HG03066 (cell line): ENCODE measurements at regions not wholly inside any gene's neighbourhood (a gene's known extent, or its start where the extent isn't known, plus 50 kb on each side); places are given as distances from the start of the nearest gene placed in this dataset.
"Not testable (repeated sequence)": the region's sequence is repeated elsewhere in the genome, so short reads cannot be mapped to it uniquely, and the experiment has no call there.

Experiments used
- ATAC-seq: cut with Tn5 transposase; IDR thresholded peaks from one replicate; pipeline ENCODE4 v1.9.1; 2021; ENCODE audit warnings: low read depth; ENCODE audit not compliant: unreplicated experiment

GRCh38 chr4:26163425-26164362 is 157.1 kb upstream of the RBPJ start:
- no peak for ATAC-seq

GRCh38 chr4:26171501-26171900 is 149.3 kb upstream of the RBPJ start:
- ATAC-seq: no peak

GRCh38 chr4:26171941-26172340 is 148.9 kb upstream of the RBPJ start:
- no peak for ATAC-seq

- ATAC-seq: no peak
These were observed 147.2 kb upstream of the RBPJ start for GRCh38 chr4:26173619-26174018.

- ATAC-seq: no peak
These were observed 146.8 kb upstream of the RBPJ start for GRCh38 chr4:26174027-26174426.

GRCh38 chr4:26175006-26175786 is 145.6 kb upstream of the RBPJ start:
- ATAC-seq: no peak

GRCh38 chr4:26175905-26176470 is 144.8 kb upstream of the RBPJ start:
- ATAC-seq: no peak

- ATAC-seq: no peak
These were observed 144.1 kb upstream of the RBPJ start for GRCh38 chr4:26176598-26177149.

GRCh38 chr4:26178854-26179253 is 142.0 kb upstream of the RBPJ start:
- ATAC-seq: no peak

GRCh38 chr4:26179316-26179760 is 141.5 kb upstream of the RBPJ start:
- ATAC-seq: peak; percentile 73

- ATAC-seq: no peak
These were observed 139.2 kb upstream of the RBPJ start for GRCh38 chr4:26181616-26182015.

GRCh38 chr4:26183017-26183416 is 137.8 kb upstream of the RBPJ start:
- ATAC-seq: no peak

GRCh38 chr4:26185436-26185835 is 135.4 kb upstream of the RBPJ start:
- no peak for ATAC-seq

- no peak for ATAC-seq
These were observed 129.5 kb upstream of the RBPJ start for GRCh38 chr4:26191353-26191752.

GRCh38 chr4:26192899-26193869 is 127.6 kb upstream of the RBPJ start:
- peak; percentile 36 for ATAC-seq

GRCh38 chr4:26194764-26195163 is 126.0 kb upstream of the RBPJ start:
- no peak for ATAC-seq

GRCh38 chr4:26196567-26196966 is 124.2 kb upstream of the RBPJ start:
- no peak for ATAC-seq

- peak; percentile 85 for ATAC-seq
These were observed 123.6 kb upstream of the RBPJ start for GRCh38 chr4:26197018-26197779.

GRCh38 chr4:26198931-26199330 is 121.9 kb upstream of the RBPJ start:
- not testable (repeated sequence) for ATAC-seq
